Frontal cortex (tissue), 4 donors: ENCODE measurements at regions not wholly inside any gene's neighbourhood (a gene's known extent, or its start where the extent isn't known, plus 50 kb on each side); places are given as distances from the start of the nearest gene placed in this dataset. TPM values are rescaled to one million over a fixed set of nuclear protein-coding genes. Genes with fewer than 3 reads are reported as not detected.

Source experiments
- DNase-seq, 2 donors: peaks; one replicate each; pipeline ENCODE4 v3.0.0; 2012; ENCODE audit warnings: low spot score in 2 of 2
- FAIRE-seq: peaks from 2 replicates; lab custom pipeline; 2012; peaks lifted over from hg19 to GRCh38; lab: Jason Lieb, UNC
- small RNA-seq: library from RNA; depleted of rRNA; stranded (forward); fragments of <200 nt; gene quantifications from one replicate; pipeline ENCODE3, GENCODE V24; 2014
- donor health status: control.
- donor health status: control.
- donor health status: control.

- FAIRE-seq (no peak), DNase-seq (no peak)
Measured at GRCh38 chr16:27728691-27729090, 178.7 kb downstream of the KATNIP start.

GRCh38 chr16:27729516-27730304, 179.8 kb downstream of the KATNIP start:
- DNase-seq: no peak
- no peak for FAIRE-seq

- no peak for DNase-seq
Measured at GRCh38 chr16:27730661-27731210, 180.8 kb downstream of the KATNIP start.

GRCh38 chr16:27735031-27735430, 185.1 kb downstream of the KATNIP start:
- FAIRE-seq (no peak), DNase-seq (no peak)

More at GRCh38 chr16:27730661-27731210, 180.8 kb downstream of the KATNIP start:
- no peak for FAIRE-seq

GRCh38 chr16:27736431-27736830, 186.5 kb downstream of the KATNIP start:
- no peak for FAIRE-seq
- DNase-seq: no peak

GRCh38 chr16:27737513-27737912, 187.6 kb downstream of the KATNIP start:
- no peak for FAIRE-seq

More at GRCh38 chr16:27737513-27737912, 187.6 kb downstream of the KATNIP start:
- no peak for DNase-seq

Small RNAs in the stretch of these regions (small RNA-seq; reads per million reads assigned to genes)
- gene RF00019: not detected
